Activated CD8-positive, alpha-beta memory T cell treated with anti-CD3 and anti-CD28 coated beads, Interleukin-2, amount 50 U/mL, for 24 hours (primary cell): ENCODE measurements at regions not wholly inside any gene's neighbourhood (a gene's known extent, or its start where the extent isn't known, plus 50 kb on each side); places are given as distances from the start of the nearest gene placed in this dataset.
"Not testable (repeated sequence)": the region's sequence is repeated elsewhere in the genome, so short reads cannot be mapped to it uniquely, and the experiment has no call there.

Experiments
- DNase-seq: peaks from one replicate; pipeline ENCODE4 v3.0.0-alpha.2; 2020; ENCODE audit errors: extremely low read depth

DNA sequence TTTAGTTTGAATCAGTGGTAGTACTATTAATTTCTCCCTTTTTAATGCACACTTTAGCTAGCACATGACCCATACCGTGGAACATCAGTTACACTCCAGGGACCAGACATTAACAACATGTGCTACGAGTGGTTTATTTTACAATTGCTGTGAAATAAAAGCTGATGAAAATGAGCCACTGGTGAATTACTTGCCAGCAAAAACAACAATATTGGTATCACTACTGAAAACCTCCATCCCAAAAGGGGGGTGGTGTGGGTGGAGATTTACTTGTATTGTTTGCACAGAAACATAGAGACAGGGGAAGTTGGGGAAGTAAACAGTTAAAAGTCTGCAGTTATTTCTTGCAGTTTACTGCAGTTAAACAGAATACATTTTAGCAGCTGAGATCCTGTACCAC, 369.6 kb upstream of the GRAMD2B start:
- no peak for DNase-seq

GRCh38 chr5:126054577-126055347, 368.4 kb upstream of the GRAMD2B start:
- no peak for DNase-seq

- no peak for DNase-seq
These were observed 367.9 kb upstream of the GRAMD2B start for GRCh38 chr5:126055348-126055729.

- DNase-seq = no peak
These were observed 366.9 kb upstream of the GRAMD2B start for GRCh38 chr5:126056352-126056751.

- DNase-seq = no peak
These were observed 366.2 kb upstream of the GRAMD2B start for GRCh38 chr5:126056851-126057622.

GRCh38 chr5:126058392-126058791, 364.8 kb upstream of the GRAMD2B start:
- not testable (repeated sequence) for DNase-seq

- no peak for DNase-seq
These were observed 360.6 kb upstream of the GRAMD2B start for GRCh38 chr5:126062398-126063221.

- no peak for DNase-seq
These were observed 358.1 kb upstream of the GRAMD2B start for GRCh38 chr5:126065061-126065460.

DNA sequence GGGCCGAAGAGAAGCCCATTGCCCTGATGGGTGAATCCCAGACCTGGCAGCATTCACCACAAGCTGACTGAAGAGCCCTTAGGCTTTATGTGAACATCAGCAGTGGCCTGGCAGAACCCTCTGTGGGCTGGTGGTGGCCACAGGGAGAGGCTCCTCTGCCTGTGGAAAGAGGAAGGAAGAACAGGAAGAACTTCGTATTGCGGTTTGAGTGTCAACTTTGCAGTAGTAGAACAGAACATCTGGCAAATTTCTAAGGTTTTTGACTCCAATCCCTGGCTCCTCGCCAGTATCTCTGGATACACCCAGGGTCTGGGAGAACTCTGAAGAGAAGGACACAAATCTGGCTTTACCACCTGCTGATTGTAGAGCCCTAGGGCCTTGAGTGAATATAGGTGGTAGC, 356.4 kb upstream of the GRAMD2B start:
- no peak for DNase-seq

GRCh38 chr5:126067404-126067803, 355.8 kb upstream of the GRAMD2B start:
- no peak for DNase-seq

DNA sequence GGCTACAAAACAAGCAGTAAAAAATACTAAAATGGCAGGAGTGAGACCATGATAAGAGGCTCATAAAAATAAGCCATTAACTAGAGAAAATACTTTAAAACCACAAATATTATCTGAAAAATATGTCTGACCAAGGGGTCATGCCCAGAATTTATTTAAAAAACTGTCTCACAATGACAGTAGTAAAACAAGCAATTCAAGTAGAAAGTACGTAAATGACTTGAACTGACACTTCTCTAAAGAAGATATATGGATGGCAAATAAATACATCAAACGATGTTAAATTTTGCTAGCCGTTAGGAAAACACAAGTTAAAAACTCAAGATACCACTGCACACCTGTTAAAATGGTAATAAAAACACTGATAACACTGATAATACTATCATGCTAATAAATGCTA, 353.9 kb upstream of the GRAMD2B start:
- DNase-seq = no peak

DNA sequence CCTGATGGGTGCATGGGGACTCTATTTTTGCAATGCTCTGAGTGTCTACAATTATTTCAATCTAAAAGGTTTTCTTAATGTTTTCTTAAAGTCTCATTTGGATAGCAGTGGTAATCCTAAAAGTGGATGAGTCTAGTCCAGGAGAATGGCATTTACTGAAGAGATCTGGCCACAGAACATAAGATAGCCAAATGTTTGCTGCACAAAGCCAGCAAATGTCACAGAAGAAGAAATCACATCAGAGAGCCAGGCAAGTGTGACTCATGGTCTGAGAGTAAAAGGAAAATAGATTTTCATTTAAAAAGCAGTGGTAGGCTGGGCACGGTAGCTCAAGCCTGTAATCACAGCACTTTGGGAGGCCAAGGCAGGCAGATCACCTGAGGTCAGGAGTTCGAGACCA, 352.7 kb upstream of the GRAMD2B start:
- no peak for DNase-seq

- DNase-seq = no peak
These were observed 348.7 kb upstream of the GRAMD2B start for GRCh38 chr5:126074538-126074937.

GRCh38 chr5:126079266-126079665, 343.9 kb upstream of the GRAMD2B start:
- DNase-seq = no peak

DNA sequence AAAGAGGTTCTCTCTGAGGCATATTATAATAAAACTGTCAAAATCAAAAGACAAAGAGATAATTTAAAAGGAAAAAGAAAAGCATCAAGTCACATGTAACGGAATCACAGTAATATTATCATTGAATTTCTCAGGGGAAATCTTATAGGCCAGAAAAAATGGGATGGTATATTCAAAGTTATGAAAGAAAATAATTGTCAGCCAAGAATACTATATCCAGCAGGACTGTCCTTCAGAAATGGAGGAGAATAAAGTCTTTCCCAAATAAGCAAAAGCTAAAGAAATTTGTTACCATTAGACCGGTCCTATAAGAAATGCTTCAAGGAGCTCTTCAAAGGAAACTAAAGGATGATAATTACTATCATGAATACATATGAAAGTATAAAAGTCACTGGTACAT, 342.0 kb upstream of the GRAMD2B start:
- DNase-seq = no peak

DNA sequence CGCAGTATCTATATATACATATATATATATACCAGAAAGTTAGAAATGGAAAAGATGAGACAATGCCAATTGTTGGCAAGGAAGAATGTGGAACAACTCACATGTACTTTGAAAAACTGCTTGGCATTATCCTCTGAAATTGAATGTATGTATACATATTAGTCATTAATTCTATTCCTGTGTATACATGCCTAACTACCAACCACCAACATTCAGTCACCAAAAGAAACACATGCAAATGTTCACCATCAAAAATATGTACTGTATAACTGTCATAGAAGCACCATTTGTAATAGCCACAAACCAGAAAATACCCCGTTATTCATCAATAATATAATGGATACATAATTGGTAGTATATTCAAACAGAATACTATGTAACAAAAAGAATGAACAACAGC, 330.2 kb upstream of the GRAMD2B start:
- no peak for DNase-seq

- no peak for DNase-seq
These were observed 329.5 kb upstream of the GRAMD2B start for GRCh38 chr5:126093718-126094117.

DNA sequence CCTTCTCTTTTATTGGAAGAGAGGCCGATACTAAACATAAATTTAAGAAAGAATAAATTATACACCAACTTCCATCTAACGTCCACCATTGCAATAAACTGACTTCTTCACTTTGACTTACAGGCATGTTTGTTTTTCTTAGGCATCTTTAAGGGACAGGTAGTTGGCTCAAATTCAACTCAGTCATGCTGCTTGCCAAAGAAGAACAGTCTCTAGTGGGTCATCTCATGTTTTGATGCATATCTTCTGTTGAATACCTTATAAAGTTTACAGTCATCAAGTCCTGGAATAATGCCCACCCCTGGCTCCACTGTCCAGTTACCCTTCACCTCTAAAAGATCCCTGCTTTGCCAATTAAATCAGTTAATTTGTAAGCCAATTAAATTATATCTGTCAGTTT, 328.2 kb upstream of the GRAMD2B start:
- no peak for DNase-seq

GRCh38 chr5:126096442-126097006, 326.7 kb upstream of the GRAMD2B start:
- DNase-seq = no peak

GRCh38 chr5:126097876-126098275, 325.3 kb upstream of the GRAMD2B start:
- no peak for DNase-seq

DNA sequence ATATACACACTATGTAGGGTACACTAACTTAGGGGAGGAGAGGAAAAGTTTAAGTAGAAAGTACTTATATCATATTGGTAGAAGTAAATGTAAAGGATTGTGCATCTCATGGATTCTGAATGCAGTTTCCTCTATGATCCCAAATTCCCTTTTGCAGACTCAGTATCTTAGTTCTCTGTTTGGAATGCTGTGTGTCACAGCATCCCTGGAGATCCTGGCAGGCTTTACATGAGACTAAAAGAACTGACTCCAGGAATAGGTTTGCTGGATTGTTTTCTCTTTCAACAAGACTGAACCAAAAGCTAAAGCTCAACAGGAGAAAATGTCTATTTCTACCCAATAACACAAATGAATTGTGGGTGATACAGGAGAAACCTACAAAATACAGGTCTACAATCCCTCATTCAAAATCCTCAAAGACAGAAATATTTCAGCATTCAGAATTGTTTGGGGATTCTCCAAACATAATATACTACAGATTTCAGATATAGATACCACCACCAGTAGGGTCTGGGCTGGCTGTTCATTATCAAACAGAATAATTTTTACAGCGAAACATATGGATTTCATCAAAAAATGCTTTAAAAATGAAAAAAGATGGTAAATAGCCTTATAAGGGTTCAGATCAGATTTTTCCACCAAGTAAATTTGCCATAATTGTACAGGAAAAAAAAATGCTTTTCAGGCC, 324.7 kb upstream of the GRAMD2B start:
- no peak for DNase-seq

DNA sequence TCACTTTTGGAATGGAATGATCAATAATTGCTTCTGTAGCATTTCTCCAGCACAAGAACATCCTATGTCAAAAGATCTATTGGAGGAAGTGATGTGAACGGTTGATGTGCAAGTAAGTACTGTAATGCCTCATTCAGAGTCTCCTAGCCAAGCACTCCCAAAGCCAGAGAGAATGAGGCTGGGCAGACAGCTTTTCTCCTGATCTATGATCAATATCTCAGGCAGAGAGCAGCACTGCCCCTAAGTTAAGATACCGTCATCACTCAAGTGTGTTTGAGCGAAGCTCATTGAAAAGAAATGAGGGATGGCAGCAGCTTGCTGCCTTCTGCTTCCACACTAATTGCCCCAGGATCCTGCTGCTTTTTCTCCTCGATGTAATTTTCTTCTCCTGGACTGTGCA, 324.1 kb upstream of the GRAMD2B start:
- DNase-seq = no peak
